HUES6 (cell line): ENCODE measurements at regions not wholly inside any gene's neighbourhood (a gene's known extent, or its start where the extent isn't known, plus 50 kb on each side); places are given as distances from the start of the nearest gene placed in this dataset.
"Not testable (repeated sequence)": the region's sequence is repeated elsewhere in the genome, so short reads cannot be mapped to it uniquely, and the experiment has no call there.

Experiments
- H3K27ac ChIP-seq: 2 replicates; pipeline ENCODE4 v1.7.0; 2013; ENCODE audit warnings: low read depth, mild to moderate bottlenecking, low read length, inconsistent platforms
- H3K27me3 ChIP-seq: 2 replicates; pipeline ENCODE4 v1.6.1; 2013; ENCODE audit warnings: low read length; ENCODE audit not compliant: control insufficient read depth, insufficient read depth
- H3K36me3 ChIP-seq: 2 replicates; pipeline ENCODE4 v1.6.1; 2013; ENCODE audit warnings: low read length; ENCODE audit not compliant: control insufficient read depth, insufficient read depth
- H3K4me1 ChIP-seq: 2 replicates; pipeline ENCODE4 v1.6.1; 2013; ENCODE audit warnings: low read length; ENCODE audit not compliant: control insufficient read depth, insufficient read depth
- H3K4me3 ChIP-seq: 2 replicates; pipeline ENCODE4 v1.5.1; 2013; ENCODE audit warnings: low read depth, low read length
- H3K9ac ChIP-seq: one replicate; pipeline ENCODE4 v1.6.1; 2013; ENCODE audit warnings: mild to moderate bottlenecking, low read length
- H3K9me3 ChIP-seq: 2 replicates; pipeline ENCODE4 v1.6.1; 2013; ENCODE audit warnings: low read depth, low read length; ENCODE audit not compliant: control insufficient read depth, insufficient read depth

- Histone ChIP-seq H3K36me3 (no peaks in the 10 kb centered on the region; the same call in 1 of the 2 replicates), H3K27me3 (no peaks in the 10 kb centered on the region), H3K9me3 (no peaks in the 10 kb centered on the region), H3K27ac (no peak overlapping the region), H3K4me1 (peaks cover 7% of the 10 kb centered on the region; the same call in 1 of the 2 replicates), H3K9ac (no peak overlapping the region), H3K4me3 (no peak overlapping the region)
Observed at GRCh38 chr3:191566469-191566868, 105.5 kb downstream of the PYDC2 start.

GRCh38 chr3:191568206-191568605 is 107.2 kb downstream of the PYDC2 start:
- Histone ChIP-seq H3K27ac (no peak overlapping the region), H3K4me1 (peaks cover 7% of the 10 kb centered on the region; the same call in 1 of the 2 replicates), H3K9me3 (no peaks in the 10 kb centered on the region), H3K4me3 (no peak overlapping the region), H3K36me3 (no peaks in the 10 kb centered on the region; the same call in 1 of the 2 replicates), H3K9ac (no peak overlapping the region), H3K27me3 (no peaks in the 10 kb centered on the region)

GRCh38 chr3:191592105-191592504 is 131.1 kb downstream of the PYDC2 start:
- Histone ChIP-seq H3K4me1 (no peaks in the 10 kb centered on the region), H3K4me3 (no peak overlapping the region), H3K9ac (no peak overlapping the region), H3K27me3 (no peaks in the 10 kb centered on the region), H3K27ac (no peak overlapping the region), H3K9me3 (no peaks in the 10 kb centered on the region), H3K36me3 (no peaks in the 10 kb centered on the region; the same call in 1 of the 2 replicates)

- Histone ChIP-seq H3K27ac (no peak overlapping the region), H3K36me3 (no peaks in the 10 kb centered on the region; the same call in 1 of the 2 replicates), H3K27me3 (no peaks in the 10 kb centered on the region), H3K9me3 (no peaks in the 10 kb centered on the region), H3K9ac (no peak overlapping the region), H3K4me1 (no peaks in the 10 kb centered on the region), H3K4me3 (no peak overlapping the region)
Observed at GRCh38 chr3:191593486-191593885, 132.5 kb downstream of the PYDC2 start.

- not testable (repeated sequence) for H3K9ac ChIP-seq, H3K36me3 ChIP-seq, H3K4me3 ChIP-seq, H3K27ac ChIP-seq, H3K27me3 ChIP-seq, H3K4me1 ChIP-seq, H3K9me3 ChIP-seq
Observed at GRCh38 chr3:191615511-191615910, 154.5 kb downstream of the PYDC2 start.

GRCh38 chr3:191624299-191624698 is 163.3 kb downstream of the PYDC2 start:
- Histone ChIP-seq H3K9ac (no peak overlapping the region), H3K36me3 (no peaks in the 10 kb centered on the region), H3K27ac (no peak overlapping the region), H3K27me3 (no peaks in the 10 kb centered on the region), H3K4me1 (peaks cover 13% of the 10 kb centered on the region), H3K4me3 (no peak overlapping the region), H3K9me3 (no peaks in the 10 kb centered on the region)

DNA sequence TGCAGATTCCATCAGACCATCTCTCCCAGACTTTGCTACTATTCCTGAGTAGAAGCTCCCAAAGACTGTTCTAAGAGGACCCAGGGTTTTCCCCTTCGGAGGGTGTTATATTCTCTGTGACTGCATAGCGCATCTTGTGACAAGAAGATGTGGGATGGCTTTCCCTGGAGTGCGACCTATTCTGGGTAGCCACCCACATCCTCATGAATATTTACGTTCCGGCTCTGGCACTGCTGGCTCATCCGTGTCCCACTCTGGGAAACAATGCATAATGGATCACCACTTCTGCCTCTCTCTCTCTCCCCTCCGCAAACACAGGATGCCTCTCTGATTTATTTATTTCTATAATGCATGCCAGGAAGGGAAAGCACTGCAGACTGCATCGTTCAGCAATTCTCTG is 166.1 kb downstream of the PYDC2 start:
- H3K9me3 ChIP-seq: no peaks in the 10 kb centered on the region
- H3K36me3 ChIP-seq: no peaks in the 10 kb centered on the region
- no peaks in the 10 kb centered on the region for H3K27me3 ChIP-seq
- peaks cover 13% of the 10 kb centered on the region for H3K4me1 ChIP-seq
- no peak overlapping the region for H3K4me3 ChIP-seq
- no peak overlapping the region for H3K27ac ChIP-seq
- no peak overlapping the region for H3K9ac ChIP-seq

GRCh38 chr3:191628571-191628970 is 167.6 kb downstream of the PYDC2 start:
- Histone ChIP-seq H3K27ac (no peak overlapping the region), H3K27me3 (no peaks in the 10 kb centered on the region), H3K4me1 (peaks cover 13% of the 10 kb centered on the region)

DNA sequence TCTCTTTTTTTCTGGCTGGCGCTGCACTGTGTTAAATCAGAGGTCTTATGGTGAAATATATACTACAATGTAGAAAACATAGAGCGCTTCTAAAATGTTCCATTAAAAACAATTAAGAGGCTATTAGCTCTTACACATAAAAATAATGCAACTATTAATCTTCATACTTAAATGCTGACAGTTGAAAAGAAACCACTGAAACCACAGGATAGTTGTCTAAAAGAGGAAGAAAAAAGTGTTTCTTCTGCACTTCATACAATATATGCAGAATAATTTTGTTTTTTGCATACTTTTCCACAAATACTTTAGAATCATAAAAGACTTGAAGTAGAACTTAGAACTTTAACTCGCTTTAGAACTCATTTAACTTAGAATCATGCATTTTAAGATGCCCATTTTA is 170.5 kb downstream of the PYDC2 start:
- Histone ChIP-seq H3K27me3 (no peaks in the 10 kb centered on the region), H3K36me3 (no peaks in the 10 kb centered on the region; the same call in 1 of the 2 replicates), H3K9ac (no peak overlapping the region), H3K4me3 (no peak overlapping the region), H3K9me3 (no peaks in the 10 kb centered on the region), H3K4me1 (peaks cover 13% of the 10 kb centered on the region), H3K27ac (no peak overlapping the region)

More at GRCh38 chr3:191628571-191628970, 167.6 kb downstream of the PYDC2 start:
- Histone ChIP-seq H3K9me3 (no peaks in the 10 kb centered on the region), H3K36me3 (no peaks in the 10 kb centered on the region), H3K4me3 (no peak overlapping the region), H3K9ac (no peak overlapping the region)

DNA sequence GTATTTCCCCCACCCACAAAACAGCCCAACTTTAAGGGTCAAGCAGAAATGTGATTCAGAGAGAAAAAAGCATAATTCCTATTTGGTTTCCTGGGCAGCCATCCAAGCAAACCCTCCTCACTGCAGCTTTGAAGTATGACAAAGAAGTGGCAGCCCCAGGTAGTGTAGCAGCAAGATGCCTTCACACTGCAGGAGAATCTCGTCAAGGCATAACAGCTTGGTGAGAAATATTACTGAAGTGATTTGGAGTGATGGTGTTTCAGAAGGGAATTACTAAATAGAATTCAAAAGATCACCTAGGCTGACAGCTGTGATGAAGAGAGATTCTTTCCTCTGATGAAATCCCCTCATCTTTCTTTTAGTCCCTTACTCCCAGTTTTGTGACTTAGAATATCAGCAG is 173.9 kb downstream of the PYDC2 start:
- H3K4me3 ChIP-seq: no peak overlapping the region
- peaks cover 2% of the 10 kb centered on the region; the same call in 1 of the 2 replicates for H3K36me3 ChIP-seq
- H3K9me3 ChIP-seq: no peaks in the 10 kb centered on the region
- no peaks in the 10 kb centered on the region for H3K27me3 ChIP-seq
- H3K9ac ChIP-seq: no peak overlapping the region
- no peaks in the 10 kb centered on the region for H3K4me1 ChIP-seq
- no peak overlapping the region for H3K27ac ChIP-seq

DNA sequence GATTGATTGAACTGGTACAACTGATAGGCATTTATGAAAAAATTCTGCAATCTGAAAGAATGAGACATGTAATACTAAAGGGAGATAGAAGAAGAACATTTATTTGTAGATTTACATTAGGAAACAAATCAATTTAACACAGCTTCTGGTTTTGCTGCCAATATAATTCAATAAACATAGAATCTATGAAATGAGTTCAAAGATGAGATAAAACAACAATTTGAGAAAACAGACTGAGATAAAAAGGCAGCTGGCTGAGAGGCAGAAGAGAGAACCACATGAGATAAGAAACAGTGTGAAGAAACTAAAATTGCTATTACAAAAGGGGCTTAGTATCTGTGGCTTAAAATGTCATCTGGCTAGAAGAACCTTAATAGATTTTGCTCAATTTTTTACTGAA is 176.6 kb downstream of the PYDC2 start:
- H3K9me3 ChIP-seq: no peaks in the 10 kb centered on the region
- no peak overlapping the region for H3K27ac ChIP-seq
- peaks cover 12% of the 10 kb centered on the region; the same call in 1 of the 2 replicates for H3K36me3 ChIP-seq
- no peaks in the 10 kb centered on the region for H3K27me3 ChIP-seq
- H3K4me3 ChIP-seq: no peak overlapping the region
- H3K4me1 ChIP-seq: no peaks in the 10 kb centered on the region
- H3K9ac ChIP-seq: no peak overlapping the region

DNA sequence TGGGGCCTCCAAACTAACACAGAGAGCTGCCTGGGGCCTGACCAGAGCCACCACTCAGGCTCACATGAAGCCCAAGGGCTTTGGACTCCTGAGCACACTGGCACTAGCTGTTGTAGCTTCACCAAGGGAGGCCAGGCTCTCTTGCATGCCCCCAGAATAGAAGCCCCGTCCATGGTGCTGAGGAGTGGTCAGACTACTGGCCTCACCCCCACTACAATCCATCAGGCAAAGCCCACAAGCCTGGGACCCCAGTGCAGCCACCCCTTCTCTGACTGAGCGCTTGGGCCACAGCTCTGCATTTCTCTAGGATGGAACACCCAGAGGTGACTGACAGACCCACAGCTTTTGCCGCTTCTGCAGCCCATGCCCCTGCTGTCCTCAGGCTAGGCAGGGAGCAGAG is 180.8 kb downstream of the PYDC2 start:
- no peaks in the 10 kb centered on the region for H3K27me3 ChIP-seq

More for the DNA sequence above, 180.8 kb downstream of the PYDC2 start:
- Histone ChIP-seq H3K36me3 (peaks cover 37% of the 10 kb centered on the region; the same call in 1 of the 2 replicates), H3K27ac (no peak overlapping the region), H3K4me3 (no peak overlapping the region), H3K9me3 (peaks cover 12% of the 10 kb centered on the region; the same call in 1 of the 2 replicates), H3K9ac (no peak overlapping the region), H3K4me1 (no peaks in the 10 kb centered on the region)
